Panc1 (cell line): ENCODE measurements at regions not wholly inside any gene's neighbourhood (a gene's known extent, or its start where the extent isn't known, plus 50 kb on each side); places are given as distances from the start of the nearest gene placed in this dataset.

Source experiments
- ATAC-seq: fragments of 200-7000 bp; cut with Tn5 transposase; 2 replicates; pipeline ENCODE4 v1.9.1; 2020; ENCODE audit warnings: mild to moderate bottlenecking, moderate library complexity
- BruUV-seq: library from RNA; stranded (reverse); fragments of 400-500 nt; replicated peaks from 2 replicates; lab custom pipeline; 2021; lab: Mats Ljungman, UMichigan
- CTCF ChIA-PET: fragments of 300-600 bp; sonication (Branson Sonifier 250); formaldehyde crosslinking; loops from one replicate; lab custom pipeline; 2022; ENCODE audit warnings: antibody characterized with exemption; lab: Charles Lee
- POLR2A ChIA-PET: fragments of 300-600 bp; sonication (Branson Sonifier 250); formaldehyde crosslinking; loops from one replicate; lab custom pipeline; 2022; ENCODE audit warnings: antibody characterized with exemption; lab: Charles Lee
- DNase-seq: peaks from one replicate; pipeline ENCODE4 v3.0.0-alpha.2; 2010; ENCODE audit warnings: low read depth, low spot score
- H3K27ac ChIP-seq: 2 replicates; pipeline ENCODE4 v1.5.1; 2011; ENCODE audit warnings: mild to moderate bottlenecking, low read length, inconsistent platforms
- H3K27me3 ChIP-seq: fragments of 200-500 bp; sonication (Bioruptor generic); 2 replicates; pipeline ENCODE4 v1.6.0; 2014; ENCODE audit warnings: low read length, inconsistent platforms; ENCODE audit not compliant: control insufficient read depth, insufficient read depth
- H3K36me3 ChIP-seq: fragments of 200-500 bp; sonication (Bioruptor generic); 2 replicates; pipeline ENCODE4 v1.5.1; 2014; ENCODE audit warnings: inconsistent platforms, mild to moderate bottlenecking, low read length, moderate library complexity; ENCODE audit not compliant: control insufficient read depth, insufficient read depth
- H3K4me1 ChIP-seq: 2 replicates; pipeline ENCODE4 v1.5.1; 2011; ENCODE audit warnings: inconsistent platforms, mild to moderate bottlenecking, low read length, moderate library complexity; ENCODE audit not compliant: control insufficient read depth, insufficient read depth
- H3K4me3 ChIP-seq, 2 experiments: 2 replicates each; pipeline ENCODE4 v1.5.1; 2011 to 2012; ENCODE audit warnings: low read depth in 2 of 2, low read length in 2 of 2, mild to moderate bottlenecking in 2 of 2, inconsistent platforms in 1 of 2, moderate library complexity in 1 of 2
- H3K9me3 ChIP-seq: fragments of 200-500 bp; sonication (Bioruptor generic); 2 replicates; pipeline ENCODE4 v1.5.1; 2014; ENCODE audit warnings: low read depth, mild to moderate bottlenecking, inconsistent platforms, low read length, moderate library complexity; ENCODE audit not compliant: control insufficient read depth, insufficient read depth
- CTCF ChIP-seq: fragments of 450-650 bp; IDR thresholded peaks from 2 replicates; pipeline ENCODE4 v1.5.1; 2017; ENCODE audit warnings: mild to moderate bottlenecking
- POLR2AphosphoS5 ChIP-seq: IDR thresholded peaks from 2 replicates; pipeline ENCODE4 v1.6.1; 2012; ENCODE audit warnings: mild to moderate bottlenecking, low read depth, low read length, moderate library complexity
- REST ChIP-seq, 2 experiments: IDR thresholded peaks; 2 replicates each; pipeline ENCODE4 v1.6.1; 2011 to 2012; ENCODE audit warnings: low read depth in 2 of 2, control low read depth in 1 of 2, low read length in 1 of 2, mild to moderate bottlenecking in 1 of 2, moderate library complexity in 1 of 2; ENCODE audit not compliant: insufficient read depth in 1 of 2
- SIN3A ChIP-seq: IDR thresholded peaks from 2 replicates; pipeline ENCODE4 v1.6.1; 2012; ENCODE audit warnings: low read depth, mild to moderate bottlenecking, low read length, moderate library complexity, borderline replicate concordance; ENCODE audit not compliant: insufficient read depth
- TCF7L2 ChIP-seq: IDR thresholded peaks from 2 replicates; pipeline ENCODE4 v1.6.1; 2011; ENCODE audit warnings: mild to moderate bottlenecking, low read depth, low read length, inconsistent platforms
- in situ Hi-C: cut with HindIII; loops from 2 replicates; pipeline ENCODE4 v1.10.0; 2016; ENCODE audit warnings: low sequenced_read_pairs, low pct_unique_long_range_greater_than_20kb
- intact Hi-C: fragments of 100-400 bp; cut with micrococcal nuclease; formaldehyde crosslinking; loops from one replicate; pipeline ENCODE4 v1.10.0; 2022; ENCODE audit not compliant: unreplicated experiment

GRCh38 chr10:128853537-128853936 is 613.5 kb upstream of the MGMT start:
- no peak for DNase-seq
- ATAC-seq = no peak
- POLR2A ChIA-PET = no interaction called here
- in situ Hi-C loops = no loop called here
- intact Hi-C loops = no loop called here
- Histone ChIP-seq H3K27me3 (0 out of 2 replicates have a peak, but pooled peaks cover 3% of the 10 kb centered on the region), H3K4me3 (no peak overlapping the region), H3K4me1 (no peaks in the 10 kb centered on the region), H3K27ac (no peak overlapping the region), H3K36me3 (no peaks in the 10 kb centered on the region), H3K9me3 (no peaks in the 10 kb centered on the region)
- CTCF ChIA-PET = no interaction called here
- TF ChIP-seq SIN3A (no peak), TCF7L2 (no peak), POLR2AphosphoS5 (no peak), REST (IDR thresholded peaks at IDR 0.05; ENCODE audit: insufficient read depth in 1 of 2, low read depth in 2 of 2, low read length in 1 of 2) (no peak), CTCF (no peak)
- BruUV-seq = no TSS peak

GRCh38 chr10:128854204-128854603 is 612.8 kb upstream of the MGMT start:
- no peak for DNase-seq
- intact Hi-C loops = no loop called here
- no TSS peak for BruUV-seq
- in situ Hi-C loops = no loop called here
- CTCF ChIA-PET = no interaction called here
- ATAC-seq = no peak
- Histone ChIP-seq H3K27ac (no peak overlapping the region), H3K27me3 (0 out of 2 replicates have a peak, but pooled peaks cover 3% of the 10 kb centered on the region), H3K36me3 (no peaks in the 10 kb centered on the region), H3K4me1 (no peaks in the 10 kb centered on the region), H3K9me3 (no peaks in the 10 kb centered on the region), H3K4me3 (no peak overlapping the region)
- POLR2A ChIA-PET = no interaction called here
- no peak for TF ChIP-seq REST (IDR thresholded peaks at IDR 0.05; ENCODE audit: insufficient read depth in 1 of 2, low read depth in 2 of 2, low read length in 1 of 2)
- TF ChIP-seq POLR2AphosphoS5 = no peak
- no peak for TF ChIP-seq CTCF
- no peak for TF ChIP-seq SIN3A
- no peak for TF ChIP-seq TCF7L2
